Mesenchymal stem cell (in vitro differentiated cells and primary cell): ENCODE measurements at regions not wholly inside any gene's neighbourhood (a gene's known extent, or its start where the extent isn't known, plus 50 kb on each side); places are given as distances from the start of the nearest gene placed in this dataset.

Experiments
- DNase-seq: peaks from one replicate; pipeline ENCODE4 v3.0.0-alpha.2; 2013
- H2AFZ ChIP-seq: one replicate; pipeline ENCODE4 v1.6.1; 2013; ENCODE audit warnings: low read depth, mild to moderate bottlenecking, control low read depth, inconsistent platforms, low read length, moderate library complexity
- H2AK5ac ChIP-seq: 2 replicates; pipeline ENCODE4 v1.6.1; 2013; ENCODE audit warnings: low read length, moderate library complexity, mild to moderate bottlenecking, inconsistent platforms; ENCODE audit not compliant: severe bottlenecking
- H2BK120ac ChIP-seq: one replicate; pipeline ENCODE4 v1.6.1; 2013; ENCODE audit warnings: low read depth, mild to moderate bottlenecking, inconsistent platforms, low read length, moderate library complexity
- H2BK12ac ChIP-seq, 2 experiments: one replicate each; pipeline ENCODE4 v1.6.1; 2013; ENCODE audit warnings: inconsistent platforms in 2 of 2, low read length in 2 of 2, mild to moderate bottlenecking in 2 of 2, moderate library complexity in 2 of 2, control low read depth in 1 of 2
- H2BK15ac ChIP-seq: one replicate; pipeline ENCODE4 v1.6.1; 2013; ENCODE audit warnings: mild to moderate bottlenecking, low read depth, inconsistent platforms; ENCODE audit not compliant: poor library complexity, severe bottlenecking
- H2BK5ac ChIP-seq: 2 replicates; pipeline ENCODE4 v1.6.1; 2013; ENCODE audit warnings: low read depth, mild to moderate bottlenecking, low read length, control low read depth, inconsistent platforms; ENCODE audit not compliant: poor library complexity, severe bottlenecking
- H3K14ac ChIP-seq, 2 experiments: one replicate each; pipeline ENCODE4 v1.6.1; 2013; ENCODE audit warnings: inconsistent platforms in 2 of 2, low read length in 2 of 2, control low read depth in 1 of 2, mild to moderate bottlenecking in 1 of 2, moderate library complexity in 1 of 2
- H3K18ac ChIP-seq, 2 experiments: one replicate each; pipeline ENCODE4 v1.6.1; 2013; ENCODE audit warnings: inconsistent platforms in 2 of 2, low read length in 2 of 2, control low read depth in 1 of 2, low read depth in 1 of 2, mild to moderate bottlenecking in 1 of 2
- H3K23ac ChIP-seq, 2 experiments: one replicate each; pipeline ENCODE4 v1.6.1; 2013; ENCODE audit warnings: inconsistent platforms in 2 of 2, low read length in 2 of 2, mild to moderate bottlenecking in 2 of 2, moderate library complexity in 2 of 2, control low read depth in 1 of 2
- H3K27ac ChIP-seq: 2 replicates; pipeline ENCODE4 v1.5.1; 2013; ENCODE audit warnings: mild to moderate bottlenecking, moderate library complexity, low read length, control low read depth, inconsistent platforms; ENCODE audit not compliant: poor library complexity, severe bottlenecking
- H3K27me3 ChIP-seq, 2 experiments: 2 replicates each; pipeline versions ENCODE4 v1.6.1 to v1.7.0; 2013; ENCODE audit warnings: low read length in 2 of 2, mild to moderate bottlenecking in 2 of 2, moderate library complexity in 2 of 2, control low read depth in 1 of 2, inconsistent platforms in 1 of 2; ENCODE audit not compliant: control insufficient read depth in 1 of 2, insufficient read depth in 1 of 2
- H3K36me3 ChIP-seq, 2 experiments: 2 replicates each; pipeline versions ENCODE4 v1.6.1 to v1.7.0; 2013; ENCODE audit warnings: low read length in 2 of 2, control low read depth in 1 of 2, inconsistent platforms in 1 of 2, low read depth in 1 of 2, mild to moderate bottlenecking in 1 of 2; ENCODE audit not compliant: insufficient read depth in 2 of 2, control insufficient read depth in 1 of 2
- H3K4ac ChIP-seq, 2 experiments: one replicate each; pipeline ENCODE4 v1.6.1; 2013; ENCODE audit warnings: inconsistent platforms in 2 of 2, low read length in 2 of 2, mild to moderate bottlenecking in 2 of 2, moderate library complexity in 2 of 2, control low read depth in 1 of 2, low read depth in 1 of 2
- H3K4me1 ChIP-seq: 2 replicates; pipeline ENCODE4 v1.6.1; 2013; ENCODE audit warnings: low read depth, low read length, control low read depth; ENCODE audit not compliant: control insufficient read depth, insufficient read depth
- H3K4me2 ChIP-seq: 2 replicates; pipeline ENCODE4 v1.6.1; 2013; ENCODE audit warnings: low read length, mild to moderate bottlenecking, inconsistent platforms; ENCODE audit not compliant: poor library complexity, severe bottlenecking
- H3K4me3 ChIP-seq, 2 experiments: 2 replicates each; pipeline versions ENCODE4 v1.5.1 to v1.7.0; 2013; ENCODE audit warnings: low read length in 2 of 2, mild to moderate bottlenecking in 2 of 2, control low read depth in 1 of 2, low read depth in 1 of 2; ENCODE audit not compliant: insufficient read depth in 1 of 2
- H3K79me1 ChIP-seq: replicated peaks from 2 replicates; pipeline ENCODE4 v1.6.1; 2013; ENCODE audit warnings: mild to moderate bottlenecking, control low read depth, low read length, inconsistent platforms; ENCODE audit not compliant: poor library complexity, severe bottlenecking
- H3K9ac ChIP-seq: 2 replicates; pipeline ENCODE4 v1.7.0; 2013; ENCODE audit warnings: mild to moderate bottlenecking, low read length, moderate library complexity
- H3K9me3 ChIP-seq: 2 replicates; pipeline ENCODE4 v1.7.0; 2013; ENCODE audit warnings: mild to moderate bottlenecking, low read length; ENCODE audit not compliant: control insufficient read depth
- H4K8ac ChIP-seq: one replicate; pipeline ENCODE4 v1.6.1; 2013; ENCODE audit warnings: inconsistent platforms, mild to moderate bottlenecking, low read length, moderate library complexity
- H4K91ac ChIP-seq: one replicate; pipeline ENCODE4 v1.6.1; 2013; ENCODE audit warnings: mild to moderate bottlenecking, low read length, inconsistent platforms
- WGBS: methylation state at CpG from one replicate; pipeline ENCODE4 v1.1.7; 2013; ENCODE audit warnings: mixed read lengths; 5-methylcytosine and 5-hydroxymethylcytosine counted together

GRCh38 chr1:30605441-30605920 is 117.9 kb downstream of the MATN1 start:
- H3K4me2 ChIP-seq, result no peak overlapping the region
- H4K91ac ChIP-seq, result no peak overlapping the region
- no peak overlapping the region for H2AK5ac ChIP-seq
- H3K79me1 ChIP-seq, result no peaks in the 10 kb centered on the region
- H2AFZ ChIP-seq, result no peak overlapping the region
- H3K4me1 ChIP-seq, result no peaks in the 10 kb centered on the region
- no peak overlapping the region for H3K18ac ChIP-seq
- H4K8ac ChIP-seq, result no peak overlapping the region
- peaks cover 2 to 22% of the 10 kb centered on the region in 2 experiments for H3K27me3 ChIP-seq
- no peak overlapping the region for H3K27ac ChIP-seq
- H3K4ac ChIP-seq, result no peak overlapping the region
- H3K4me3 ChIP-seq, result no peak overlapping the region
- H2BK15ac ChIP-seq, result no peak overlapping the region
- H3K14ac ChIP-seq, result no peak overlapping the region
- H3K23ac ChIP-seq, result no peak overlapping the region
- no peak for DNase-seq
- H2BK120ac ChIP-seq, result no peak overlapping the region
- H2BK5ac ChIP-seq, result no peak overlapping the region
- no peaks in the 10 kb centered on the region for H3K36me3 ChIP-seq
- 58% methylated on average over 8 of the region's 8 CpGs for WGBS
- H3K9ac ChIP-seq, result no peak overlapping the region
- H2BK12ac ChIP-seq, result no peak overlapping the region
- H3K9me3 ChIP-seq, result no peaks in the 10 kb centered on the region

- H3K9ac ChIP-seq, result no peak overlapping the region
- H3K27me3 ChIP-seq, result peaks cover 8 to 22% of the 10 kb centered on the region in 2 experiments
- no peak overlapping the region for H3K27ac ChIP-seq
- no peaks in the 10 kb centered on the region for H3K36me3 ChIP-seq
- no peak overlapping the region for H4K8ac ChIP-seq
- 68% methylated on average over 6 of the region's 6 CpGs for WGBS
- H2BK12ac ChIP-seq, result no peak overlapping the region
- no peak overlapping the region for H2BK120ac ChIP-seq
- H3K4me1 ChIP-seq, result no peaks in the 10 kb centered on the region
- no peak overlapping the region for H2AFZ ChIP-seq
- DNase-seq, result no peak
- no peaks in the 10 kb centered on the region for H3K79me1 ChIP-seq
- H3K14ac ChIP-seq, result no peak overlapping the region
- H2BK15ac ChIP-seq, result no peak overlapping the region
- no peak overlapping the region for H4K91ac ChIP-seq
- H3K23ac ChIP-seq, result no peak overlapping the region
- no peak overlapping the region for H3K4ac ChIP-seq
- H2BK5ac ChIP-seq, result no peak overlapping the region
- H2AK5ac ChIP-seq, result no peak overlapping the region
- H3K18ac ChIP-seq, result no peak overlapping the region
- H3K4me3 ChIP-seq, result no peak overlapping the region
- no peaks in the 10 kb centered on the region for H3K9me3 ChIP-seq
- H3K4me2 ChIP-seq, result no peak overlapping the region
Observed at GRCh38 chr1:30604801-30605440, 118.5 kb downstream of the MATN1 start.

- H3K9ac ChIP-seq, result no peak overlapping the region
- no peaks in the 10 kb centered on the region for H3K4me1 ChIP-seq
- H2AFZ ChIP-seq, result no peak overlapping the region
- 60% methylated on average over 7 of the region's 7 CpGs for WGBS
- H3K79me1 ChIP-seq, result no peaks in the 10 kb centered on the region
- H3K36me3 ChIP-seq, result no peaks in the 10 kb centered on the region
- H2BK120ac ChIP-seq, result no peak overlapping the region
- H4K8ac ChIP-seq, result no peak overlapping the region
- H3K4me2 ChIP-seq, result no peak overlapping the region
- H3K14ac ChIP-seq, result no peak overlapping the region
- H3K9me3 ChIP-seq, result no peaks in the 10 kb centered on the region
- no peak overlapping the region for H3K27ac ChIP-seq
- no peak overlapping the region for H2BK15ac ChIP-seq
- H2BK12ac ChIP-seq, result no peak overlapping the region
- no peak overlapping the region for H3K4ac ChIP-seq
- H4K91ac ChIP-seq, result no peak overlapping the region
- H3K18ac ChIP-seq, result no peak overlapping the region
- no peak overlapping the region for H2AK5ac ChIP-seq
- DNase-seq, result no peak
- no peak overlapping the region for H3K4me3 ChIP-seq
- no peak overlapping the region for H3K23ac ChIP-seq
- H3K27me3 ChIP-seq, result peaks cover 22 to 23% of the 10 kb centered on the region in 2 experiments
- no peak overlapping the region for H2BK5ac ChIP-seq
Observed at GRCh38 chr1:30603081-30603858, 120.1 kb downstream of the MATN1 start.

GRCh38 chr1:30601316-30602085 is 121.9 kb downstream of the MATN1 start:
- H2BK120ac ChIP-seq, result no peak overlapping the region
- no peak overlapping the region for H3K4ac ChIP-seq
- H3K4me3 ChIP-seq, result no peak overlapping the region
- no peaks in the 10 kb centered on the region for H3K4me1 ChIP-seq
- 61% methylated on average over 7 of the region's 8 CpGs for WGBS
- H3K18ac ChIP-seq, result no peak overlapping the region
- H3K14ac ChIP-seq, result no peak overlapping the region
- H2AFZ ChIP-seq, result no peak overlapping the region
- H3K23ac ChIP-seq, result no peak overlapping the region
- DNase-seq, result no peak
- H3K27ac ChIP-seq, result no peak overlapping the region
- H3K36me3 ChIP-seq, result no peaks in the 10 kb centered on the region
- no peak overlapping the region for H2AK5ac ChIP-seq
- H4K8ac ChIP-seq, result no peak overlapping the region
- no peaks in the 10 kb centered on the region for H3K9me3 ChIP-seq
- no peak overlapping the region for H4K91ac ChIP-seq
- H2BK5ac ChIP-seq, result no peak overlapping the region
- H3K4me2 ChIP-seq, result no peak overlapping the region
- H2BK12ac ChIP-seq, result no peak overlapping the region
- no peak overlapping the region for H2BK15ac ChIP-seq
- H3K27me3 ChIP-seq, result peaks cover 14 to 37% of the 10 kb centered on the region in 2 experiments
- no peak overlapping the region for H3K9ac ChIP-seq
- no peaks in the 10 kb centered on the region for H3K79me1 ChIP-seq
